ENCODE measurements at regions not wholly inside any gene's neighbourhood (a gene's known extent, or its start where the extent isn't known, plus 50 kb on each side); places are given as distances from the start of the nearest gene placed in this dataset.
"Not testable (repeated sequence)": the region's sequence is repeated elsewhere in the genome, so short reads cannot be mapped to it uniquely, and the experiment has no call there.

GRCh38 chr1:199221371-199222150 lies 582.7 kb downstream of the PTPRC start:
- no peak overlapping the region for H3K4me3 ChIP-seq
- no peak overlapping the region for H3K27ac ChIP-seq

- Histone ChIP-seq H3K27ac (no peak overlapping the region), H3K4me3 (no peak overlapping the region)
Observed at GRCh38 chr1:199223936-199224335, 585.1 kb downstream of the PTPRC start.

GRCh38 chr1:199226163-199226562 lies 587.3 kb downstream of the PTPRC start:
- H3K4me3 ChIP-seq: no peak overlapping the region
- H3K27ac ChIP-seq: no peak overlapping the region

GRCh38 chr1:199242147-199242546 lies 603.3 kb downstream of the PTPRC start:
- Histone ChIP-seq H3K27ac (no peak overlapping the region), H3K4me3 (no peak overlapping the region)

- H3K4me3 ChIP-seq: no peak overlapping the region
- H3K27ac ChIP-seq: no peak overlapping the region
Observed at GRCh38 chr1:199242601-199243000, 603.8 kb downstream of the PTPRC start.

- Histone ChIP-seq H3K4me3 (no peak overlapping the region), H3K27ac (no peak overlapping the region)
Observed at GRCh38 chr1:199243423-199244061, 604.7 kb downstream of the PTPRC start.

GRCh38 chr1:199245946-199246345 lies 607.1 kb downstream of the PTPRC start:
- H3K4me3 ChIP-seq: no peak overlapping the region
- H3K27ac ChIP-seq: no peak overlapping the region

- Histone ChIP-seq H3K4me3 (no peak overlapping the region), H3K27ac (no peak overlapping the region)
Observed at GRCh38 chr1:199246716-199247115, 607.9 kb downstream of the PTPRC start.

GRCh38 chr1:199247891-199248290 lies 609.1 kb downstream of the PTPRC start:
- Histone ChIP-seq H3K27ac (no peak overlapping the region), H3K4me3 (no peak overlapping the region)

- not testable (repeated sequence) for H3K27ac ChIP-seq, H3K4me3 ChIP-seq
Observed at GRCh38 chr1:199254040-199254439, 615.2 kb downstream of the PTPRC start.

GRCh38 chr1:199261328-199261727 lies 622.5 kb downstream of the PTPRC start:
- no peak overlapping the region for H3K27ac ChIP-seq
- H3K4me3 ChIP-seq: no peak overlapping the region

- no peak overlapping the region for H3K4me3 ChIP-seq
- no peak overlapping the region for H3K27ac ChIP-seq
Observed at GRCh38 chr1:199264283-199264682, 625.4 kb downstream of the PTPRC start.

GRCh38 chr1:199264911-199265310 lies 626.1 kb downstream of the PTPRC start:
- Histone ChIP-seq H3K4me3 (no peak overlapping the region), H3K27ac (no peak overlapping the region)

GRCh38 chr1:199265319-199265718 lies 626.5 kb downstream of the PTPRC start:
- H3K27ac ChIP-seq: no peak overlapping the region
- no peak overlapping the region for H3K4me3 ChIP-seq

- H3K4me3 ChIP-seq: no peak overlapping the region
- H3K27ac ChIP-seq: no peak overlapping the region
Observed at GRCh38 chr1:199269241-199269640, 630.4 kb downstream of the PTPRC start.

- Histone ChIP-seq H3K27ac (peak overlapping the region in 1 of 21 experiments; percentile 40), H3K4me3 (no peak overlapping the region)
Observed at GRCh38 chr1:199272139-199272544, 633.3 kb downstream of the PTPRC start.

- H3K4me3 ChIP-seq: no peak overlapping the region
- H3K27ac ChIP-seq: peak overlapping the region in 1 of 21 experiments; percentile 40
Observed at GRCh38 chr1:199272628-199273086, 633.8 kb downstream of the PTPRC start.

GRCh38 chr1:199273837-199274379 lies 635.1 kb downstream of the PTPRC start:
- Histone ChIP-seq H3K4me3 (no peak overlapping the region), H3K27ac (no peak overlapping the region)

- Histone ChIP-seq H3K4me3 (no peak overlapping the region), H3K27ac (no peak overlapping the region)
Observed at GRCh38 chr1:199279067-199279466, 640.2 kb downstream of the PTPRC start.

GRCh38 chr1:199279872-199280645 lies 641.2 kb downstream of the PTPRC start:
- Histone ChIP-seq H3K27ac (no peak overlapping the region), H3K4me3 (no peak overlapping the region)
